ENCODE measurements at regions not wholly inside any gene's neighbourhood (a gene's known extent, or its start where the extent isn't known, plus 50 kb on each side); places are given as distances from the start of the nearest gene placed in this dataset.

GRCh38 chr10:101293007-101293723 is 60.8 kb upstream of the BTRC start:
- H3K4ac ChIP-seq (ENCODE audit: low read depth, low read length): no peak overlapping the region
- no peak overlapping the region for H2BK5ac ChIP-seq (ENCODE audit: low read length)
- H4K5ac ChIP-seq (ENCODE audit: low read length): no peak overlapping the region
- peak overlapping the region; percentile 44 for H3K56ac ChIP-seq (ENCODE audit: low read length)
- H3K79me2 ChIP-seq (ENCODE audit: control insufficient read depth, insufficient read depth, low read length): no peaks in the 10 kb centered on the region
- no peak overlapping the region for H3K9ac ChIP-seq (ENCODE audit: low read length)
- peak; percentile 62 for DNase-seq
- no peak overlapping the region for H2BK15ac ChIP-seq (replicated peaks; ENCODE audit: low read depth)
- no peak overlapping the region for H3K18ac ChIP-seq (ENCODE audit: low read length)
- H3K23ac ChIP-seq (ENCODE audit: low read length): no peak overlapping the region
- no peak overlapping the region for H2BK120ac ChIP-seq (ENCODE audit: low read depth, low read length)
- H3K4me2 ChIP-seq (ENCODE audit: low read length): peak overlapping the region; percentile 73
- no peaks in the 10 kb centered on the region for H3K79me1 ChIP-seq (ENCODE audit: low read length)
- no peak overlapping the region for H3K4me3 ChIP-seq (ENCODE audit: low read length)
- H3K27ac ChIP-seq (ENCODE audit: low read depth, low read length): no peak overlapping the region
- H3K4me1 ChIP-seq (ENCODE audit: control insufficient read depth, low read depth, low read length): peaks cover 4% of the 10 kb centered on the region
- no peak overlapping the region for H2AK5ac ChIP-seq (ENCODE audit: low read length)
- no peaks in the 10 kb centered on the region for H3K36me3 ChIP-seq (ENCODE audit: control insufficient read depth, insufficient read depth, low read length)
- H4K8ac ChIP-seq (ENCODE audit: low read depth, low read length): no peak overlapping the region
- WGBS (ENCODE audit: extremely low coverage, insufficient coverage, low lambda C conversion rate): no CpG with 5 or more reads among the region's 17 CpGs
- H3K27me3 ChIP-seq (ENCODE audit: insufficient read depth, low read length, poor library complexity): peaks cover 20% of the 10 kb centered on the region

GRCh38 chr10:101294109-101294508 is 59.9 kb upstream of the BTRC start:
- H3K36me3 ChIP-seq (ENCODE audit: control insufficient read depth, insufficient read depth, low read length): no peaks in the 10 kb centered on the region
- no peak overlapping the region for H3K56ac ChIP-seq (ENCODE audit: low read length)
- DNase-seq: no peak
- H3K9ac ChIP-seq (ENCODE audit: low read length): no peak overlapping the region
- peaks cover 20% of the 10 kb centered on the region for H3K27me3 ChIP-seq (ENCODE audit: insufficient read depth, low read length, poor library complexity)
- no peak overlapping the region for H3K4me3 ChIP-seq (ENCODE audit: low read length)
- H3K4me2 ChIP-seq (ENCODE audit: low read length): no peak overlapping the region
- H3K4me1 ChIP-seq (ENCODE audit: control insufficient read depth, low read depth, low read length): peaks cover 2% of the 10 kb centered on the region
- H3K18ac ChIP-seq (ENCODE audit: low read length): no peak overlapping the region
- no peaks in the 10 kb centered on the region for H3K79me2 ChIP-seq (ENCODE audit: control insufficient read depth, insufficient read depth, low read length)
- H2BK5ac ChIP-seq (ENCODE audit: low read length): no peak overlapping the region
- H2BK120ac ChIP-seq (ENCODE audit: low read depth, low read length): no peak overlapping the region
- no peak overlapping the region for H2BK15ac ChIP-seq (replicated peaks; ENCODE audit: low read depth)
- H3K23ac ChIP-seq (ENCODE audit: low read length): no peak overlapping the region
- no peak overlapping the region for H3K27ac ChIP-seq (ENCODE audit: low read depth, low read length)
- no peak overlapping the region for H3K4ac ChIP-seq (ENCODE audit: low read depth, low read length)
- no peaks in the 10 kb centered on the region for H3K79me1 ChIP-seq (ENCODE audit: low read length)
- H4K5ac ChIP-seq (ENCODE audit: low read length): no peak overlapping the region
- no CpG with 5 or more reads among the region's 3 CpGs for WGBS (ENCODE audit: extremely low coverage, insufficient coverage, low lambda C conversion rate)
- no peak overlapping the region for H4K8ac ChIP-seq (ENCODE audit: low read depth, low read length)
- H2AK5ac ChIP-seq (ENCODE audit: low read length): no peak overlapping the region

GRCh38 chr10:101295261-101295660 is 58.7 kb upstream of the BTRC start:
- peaks cover 11% of the 10 kb centered on the region for H3K27me3 ChIP-seq (ENCODE audit: insufficient read depth, low read length, poor library complexity)

GRCh38 chr10:101297901-101298486 is 56.0 kb upstream of the BTRC start:
- H3K27ac ChIP-seq (ENCODE audit: low read depth, low read length): no peak overlapping the region
- H4K5ac ChIP-seq (ENCODE audit: low read length): no peak overlapping the region
- peak; percentile 82 for DNase-seq
- H4K8ac ChIP-seq (ENCODE audit: low read depth, low read length): no peak overlapping the region
- H3K79me1 ChIP-seq (ENCODE audit: low read length): no peaks in the 10 kb centered on the region
- H3K18ac ChIP-seq (ENCODE audit: low read length): no peak overlapping the region
- H3K9ac ChIP-seq (ENCODE audit: low read length): peak overlapping the region; percentile 39
- no peaks in the 10 kb centered on the region for H3K79me2 ChIP-seq (ENCODE audit: control insufficient read depth, insufficient read depth, low read length)
- no peaks in the 10 kb centered on the region for H3K36me3 ChIP-seq (ENCODE audit: control insufficient read depth, insufficient read depth, low read length)
- H3K4ac ChIP-seq (ENCODE audit: low read depth, low read length): no peak overlapping the region
- no peak overlapping the region for H3K4me3 ChIP-seq (ENCODE audit: low read length)
- no CpG with 5 or more reads among the region's 9 CpGs for WGBS (ENCODE audit: extremely low coverage, insufficient coverage, low lambda C conversion rate)
- no peak overlapping the region for H3K23ac ChIP-seq (ENCODE audit: low read length)
- H2AK5ac ChIP-seq (ENCODE audit: low read length): no peak overlapping the region
- H2BK15ac ChIP-seq (replicated peaks; ENCODE audit: low read depth): no peak overlapping the region
- H3K56ac ChIP-seq (ENCODE audit: low read length): peak overlapping the region; percentile 40
- no peak overlapping the region for H2BK5ac ChIP-seq (ENCODE audit: low read length)
- H3K27me3 ChIP-seq (ENCODE audit: insufficient read depth, low read length, poor library complexity): peaks cover 3% of the 10 kb centered on the region
- H3K4me1 ChIP-seq (ENCODE audit: control insufficient read depth, low read depth, low read length): peaks cover 2% of the 10 kb centered on the region
- no peak overlapping the region for H2BK120ac ChIP-seq (ENCODE audit: low read depth, low read length)
- no peak overlapping the region for H3K4me2 ChIP-seq (ENCODE audit: low read length)

More at GRCh38 chr10:101295261-101295660, 58.7 kb upstream of the BTRC start:
- no peak overlapping the region for H2BK5ac ChIP-seq (ENCODE audit: low read length)
- H3K23ac ChIP-seq (ENCODE audit: low read length): no peak overlapping the region
- DNase-seq: no peak
- H4K8ac ChIP-seq (ENCODE audit: low read depth, low read length): no peak overlapping the region
- no peak overlapping the region for H3K56ac ChIP-seq (ENCODE audit: low read length)
- no peak overlapping the region for H3K4me2 ChIP-seq (ENCODE audit: low read length)
- no peak overlapping the region for H4K5ac ChIP-seq (ENCODE audit: low read length)
- no peaks in the 10 kb centered on the region for H3K79me2 ChIP-seq (ENCODE audit: control insufficient read depth, insufficient read depth, low read length)
- H2AK5ac ChIP-seq (ENCODE audit: low read length): no peak overlapping the region
- H2BK120ac ChIP-seq (ENCODE audit: low read depth, low read length): no peak overlapping the region
- WGBS (ENCODE audit: extremely low coverage, insufficient coverage, low lambda C conversion rate): no CpG with 5 or more reads among the region's 4 CpGs
- no peak overlapping the region for H2BK15ac ChIP-seq (replicated peaks; ENCODE audit: low read depth)
- H3K9ac ChIP-seq (ENCODE audit: low read length): no peak overlapping the region
- H3K27ac ChIP-seq (ENCODE audit: low read depth, low read length): no peak overlapping the region
- H3K4me1 ChIP-seq (ENCODE audit: control insufficient read depth, low read depth, low read length): peaks cover 2% of the 10 kb centered on the region
- no peaks in the 10 kb centered on the region for H3K79me1 ChIP-seq (ENCODE audit: low read length)
- no peak overlapping the region for H3K4me3 ChIP-seq (ENCODE audit: low read length)
- H3K4ac ChIP-seq (ENCODE audit: low read depth, low read length): no peak overlapping the region
- H3K36me3 ChIP-seq (ENCODE audit: control insufficient read depth, insufficient read depth, low read length): no peaks in the 10 kb centered on the region
- no peak overlapping the region for H3K18ac ChIP-seq (ENCODE audit: low read length)

GRCh38 chr10:101299211-101299610 is 54.8 kb upstream of the BTRC start:
- Histone ChIP-seq H3K27me3 (ENCODE audit: insufficient read depth, low read length, poor library complexity) (peaks cover 2% of the 10 kb centered on the region), H3K4me1 (ENCODE audit: control insufficient read depth, low read depth, low read length) (peaks cover 2% of the 10 kb centered on the region)
- no CpG with 5 or more reads among the region's 6 CpGs for WGBS (ENCODE audit: extremely low coverage, insufficient coverage, low lambda C conversion rate)

More at GRCh38 chr10:101299211-101299610, 54.8 kb upstream of the BTRC start:
- no peak overlapping the region for H3K27ac ChIP-seq (ENCODE audit: low read depth, low read length)
- H3K4me3 ChIP-seq (ENCODE audit: low read length): no peak overlapping the region
- no peak overlapping the region for H3K56ac ChIP-seq (ENCODE audit: low read length)
- no peak overlapping the region for H2BK120ac ChIP-seq (ENCODE audit: low read depth, low read length)
- H3K36me3 ChIP-seq (ENCODE audit: control insufficient read depth, insufficient read depth, low read length): no peaks in the 10 kb centered on the region
- H3K4ac ChIP-seq (ENCODE audit: low read depth, low read length): no peak overlapping the region
- DNase-seq: no peak
- H3K79me1 ChIP-seq (ENCODE audit: low read length): no peaks in the 10 kb centered on the region
- no peak overlapping the region for H3K23ac ChIP-seq (ENCODE audit: low read length)
- H3K18ac ChIP-seq (ENCODE audit: low read length): no peak overlapping the region
- H4K8ac ChIP-seq (ENCODE audit: low read depth, low read length): no peak overlapping the region
- H2AK5ac ChIP-seq (ENCODE audit: low read length): no peak overlapping the region
- no peak overlapping the region for H3K4me2 ChIP-seq (ENCODE audit: low read length)
- no peak overlapping the region for H3K9ac ChIP-seq (ENCODE audit: low read length)
- no peak overlapping the region for H2BK5ac ChIP-seq (ENCODE audit: low read length)
- H2BK15ac ChIP-seq (replicated peaks; ENCODE audit: low read depth): no peak overlapping the region
- no peak overlapping the region for H4K5ac ChIP-seq (ENCODE audit: low read length)
- no peaks in the 10 kb centered on the region for H3K79me2 ChIP-seq (ENCODE audit: control insufficient read depth, insufficient read depth, low read length)

Measured in mesendoderm (in vitro differentiated cells).